SU-DHL-6 (cell line): ENCODE measurements at regions not wholly inside any gene's neighbourhood (a gene's known extent, or its start where the extent isn't known, plus 50 kb on each side); places are given as distances from the start of the nearest gene placed in this dataset.
"Not testable (repeated sequence)": the region's sequence is repeated elsewhere in the genome, so short reads cannot be mapped to it uniquely, and the experiment has no call there.

Experiments
- EZH2phosphoT487 ChIP-seq: fragments of 200-600 bp; sonication (generic), shearing (Covaris generic); conservative IDR thresholded peaks from 2 replicates; pipeline ENCODE4 v1.6.1; 2018; ENCODE audit warnings: mild to moderate bottlenecking, antibody characterized with exemption, low read length, moderate library complexity, mixed read lengths
- TF ChIP-seq, protein P1 (sequence below): fragments of 200-600 bp; sonication (generic); IDR thresholded peaks from one replicate; pipeline ENCODE4 v1.5.1; 2017; ENCODE audit warnings: antibody characterized with exemption, mild to moderate bottlenecking, low read length, moderate library complexity; ENCODE audit not compliant: insufficient read depth, poor library complexity, severe bottlenecking

DNA sequence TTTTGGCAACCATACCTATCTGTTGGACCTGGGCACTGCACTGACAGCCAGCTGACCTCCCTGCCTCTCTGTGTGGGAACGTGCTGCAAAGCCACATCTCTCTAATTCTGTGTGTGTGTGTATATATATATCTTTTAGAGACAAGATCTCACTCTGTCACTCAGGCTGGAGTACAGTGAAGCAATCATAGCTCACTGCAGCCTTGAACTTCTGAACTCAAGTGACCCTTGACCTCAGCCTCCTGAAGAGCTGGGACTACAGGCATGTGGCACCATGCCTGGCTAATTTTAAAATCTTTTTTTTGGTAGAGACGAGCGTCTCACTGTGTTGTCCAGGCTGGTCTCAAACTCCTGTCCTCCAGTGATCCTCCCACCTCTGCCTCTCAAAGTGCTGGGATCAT lies 282.2 kb upstream of the PLGLB2 start:
- TF ChIP-seq, protein P1, sequence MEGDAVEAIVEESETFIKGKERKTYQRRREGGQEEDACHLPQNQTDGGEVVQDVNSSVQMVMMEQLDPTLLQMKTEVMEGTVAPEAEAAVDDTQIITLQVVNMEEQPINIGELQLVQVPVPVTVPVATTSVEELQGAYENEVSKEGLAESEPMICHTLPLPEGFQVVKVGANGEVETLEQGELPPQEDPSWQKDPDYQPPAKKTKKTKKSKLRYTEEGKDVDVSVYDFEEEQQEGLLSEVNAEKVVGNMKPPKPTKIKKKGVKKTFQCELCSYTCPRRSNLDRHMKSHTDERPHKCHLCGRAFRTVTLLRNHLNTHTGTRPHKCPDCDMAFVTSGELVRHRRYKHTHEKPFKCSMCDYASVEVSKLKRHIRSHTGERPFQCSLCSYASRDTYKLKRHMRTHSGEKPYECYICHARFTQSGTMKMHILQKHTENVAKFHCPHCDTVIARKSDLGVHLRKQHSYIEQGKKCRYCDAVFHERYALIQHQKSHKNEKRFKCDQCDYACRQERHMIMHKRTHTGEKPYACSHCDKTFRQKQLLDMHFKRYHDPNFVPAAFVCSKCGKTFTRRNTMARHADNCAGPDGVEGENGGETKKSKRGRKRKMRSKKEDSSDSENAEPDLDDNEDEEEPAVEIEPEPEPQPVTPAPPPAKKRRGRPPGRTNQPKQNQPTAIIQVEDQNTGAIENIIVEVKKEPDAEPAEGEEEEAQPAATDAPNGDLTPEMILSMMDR: not testable (repeated sequence)
- not testable (repeated sequence) for TF ChIP-seq EZH2phosphoT487
